Upper lobe of left lung (tissue), 4 donors: ENCODE measurements at regions not wholly inside any gene's neighbourhood (a gene's known extent, or its start where the extent isn't known, plus 50 kb on each side); places are given as distances from the start of the nearest gene placed in this dataset.

ENCODE experiments used
- EP300 ChIP-seq, 4 donors: sonication (generic); formaldehyde crosslinking; IDR thresholded peaks; one replicate each; pipeline ENCODE4 v1.5.1; 2017; ENCODE audit warnings: antibody characterized with exemption in 4 of 4, control low read depth in 2 of 4
- POLR2AphosphoS5 ChIP-seq, 2 donors: sonication (generic); formaldehyde crosslinking; IDR thresholded peaks; one replicate each; pipeline ENCODE4 v1.5.1; 2017; ENCODE audit warnings: antibody characterized with exemption in 2 of 2
- TF ChIP-seq, protein P1 (sequence below), 6 experiments: fragments of 450-650 bp in 4 of 6; fragments of 200-600 bp in 2 of 6; sonication (generic) in 2 of 6; IDR thresholded peaks; one replicate each; pipeline ENCODE4 v1.5.1; 2016 to 2019; ENCODE audit warnings: antibody characterized with exemption in 6 of 6

DNA sequence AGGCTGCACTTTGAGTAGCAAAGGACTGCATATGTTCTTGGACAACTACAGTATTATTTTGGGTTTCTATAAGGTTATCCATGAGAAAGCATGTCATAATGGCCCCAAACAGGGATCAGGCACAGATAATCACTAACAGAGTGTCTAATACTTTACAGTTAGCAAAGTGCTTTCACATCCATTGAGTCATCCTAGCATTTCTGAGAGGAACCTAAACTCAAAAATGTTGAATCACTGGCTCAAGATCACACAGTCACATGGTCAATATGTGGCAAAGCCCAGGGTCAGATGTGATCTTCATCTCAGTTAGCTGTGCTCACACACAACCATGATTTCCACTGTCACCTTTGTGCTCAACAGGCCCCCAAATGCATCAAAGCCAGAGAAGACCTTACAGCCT lies 156.1 kb upstream of the VRK2 start:
- TF ChIP-seq, protein P1, sequence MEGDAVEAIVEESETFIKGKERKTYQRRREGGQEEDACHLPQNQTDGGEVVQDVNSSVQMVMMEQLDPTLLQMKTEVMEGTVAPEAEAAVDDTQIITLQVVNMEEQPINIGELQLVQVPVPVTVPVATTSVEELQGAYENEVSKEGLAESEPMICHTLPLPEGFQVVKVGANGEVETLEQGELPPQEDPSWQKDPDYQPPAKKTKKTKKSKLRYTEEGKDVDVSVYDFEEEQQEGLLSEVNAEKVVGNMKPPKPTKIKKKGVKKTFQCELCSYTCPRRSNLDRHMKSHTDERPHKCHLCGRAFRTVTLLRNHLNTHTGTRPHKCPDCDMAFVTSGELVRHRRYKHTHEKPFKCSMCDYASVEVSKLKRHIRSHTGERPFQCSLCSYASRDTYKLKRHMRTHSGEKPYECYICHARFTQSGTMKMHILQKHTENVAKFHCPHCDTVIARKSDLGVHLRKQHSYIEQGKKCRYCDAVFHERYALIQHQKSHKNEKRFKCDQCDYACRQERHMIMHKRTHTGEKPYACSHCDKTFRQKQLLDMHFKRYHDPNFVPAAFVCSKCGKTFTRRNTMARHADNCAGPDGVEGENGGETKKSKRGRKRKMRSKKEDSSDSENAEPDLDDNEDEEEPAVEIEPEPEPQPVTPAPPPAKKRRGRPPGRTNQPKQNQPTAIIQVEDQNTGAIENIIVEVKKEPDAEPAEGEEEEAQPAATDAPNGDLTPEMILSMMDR (IDR thresholded peaks at IDR 0.05), result no peak
- TF ChIP-seq EP300 (IDR thresholded peaks at IDR 0.05), result no peak
- no peak for TF ChIP-seq POLR2AphosphoS5 (IDR thresholded peaks at IDR 0.05)
